MM.1S (cell line): ENCODE measurements at regions not wholly inside any gene's neighbourhood (a gene's known extent, or its start where the extent isn't known, plus 50 kb on each side); places are given as distances from the start of the nearest gene placed in this dataset.

Experiments used
- DNase-seq: peaks from one replicate; pipeline ENCODE4 v3.0.0-alpha.2; 2015
- H2AFZ ChIP-seq: fragments of 300-600 bp; sonication (generic); 2 replicates; pipeline ENCODE4 v1.6.0; 2016; ENCODE audit warnings: antibody characterized with exemption, low read length
- H3F3A ChIP-seq: fragments of 300-600 bp; sonication (generic); 2 replicates; pipeline ENCODE4 v1.6.1; 2016; ENCODE audit warnings: mild to moderate bottlenecking, antibody characterized with exemption, low read length, moderate library complexity, mixed read lengths; ENCODE audit not compliant: insufficient read depth
- H3K27ac ChIP-seq: fragments of 300-600 bp; sonication (generic); 2 replicates; pipeline ENCODE4 v1.5.1; 2016; ENCODE audit warnings: mild to moderate bottlenecking, low read length
- H3K27me3 ChIP-seq: fragments of 300-600 bp; sonication (generic); replicated peaks from 2 replicates; pipeline ENCODE4 v1.6.0; 2016; ENCODE audit warnings: low read length; ENCODE audit not compliant: insufficient read depth
- H3K36me3 ChIP-seq: fragments of 300-600 bp; sonication (generic); replicated peaks from 2 replicates; pipeline ENCODE4 v1.6.1; 2016; ENCODE audit warnings: mild to moderate bottlenecking, low read length, mixed read lengths; ENCODE audit not compliant: insufficient read depth
- H3K4me1 ChIP-seq: fragments of 300-600 bp; sonication (generic); 2 replicates; pipeline ENCODE4 v1.6.1; 2016; ENCODE audit warnings: low read length, mixed read lengths
- H3K4me2 ChIP-seq: fragments of 300-600 bp; sonication (generic); 2 replicates; pipeline ENCODE4 v1.6.0; 2016; ENCODE audit warnings: low read depth, low read length
- H3K4me3 ChIP-seq: fragments of 300-600 bp; sonication (generic); 2 replicates; pipeline ENCODE4 v1.5.1; 2016; ENCODE audit warnings: low read length, mixed read lengths
- H3K79me2 ChIP-seq: fragments of 300-600 bp; sonication (generic); 2 replicates; pipeline ENCODE4 v1.6.1; 2016; ENCODE audit warnings: mixed run types, low read length, mixed read lengths
- H3K9ac ChIP-seq: fragments of 300-600 bp; sonication (generic); 2 replicates; pipeline ENCODE4 v1.6.1; 2016; ENCODE audit warnings: low read length, mixed read lengths
- H3K9me2 ChIP-seq: fragments of 300-600 bp; sonication (generic); replicated peaks from 2 replicates; pipeline ENCODE4 v1.6.1; 2016; ENCODE audit warnings: mild to moderate bottlenecking, low read length, mixed read lengths; ENCODE audit not compliant: insufficient read depth
- H3K9me3 ChIP-seq: fragments of 300-600 bp; sonication (generic); replicated peaks from 2 replicates; pipeline ENCODE4 v1.6.1; 2016; ENCODE audit warnings: mild to moderate bottlenecking, low read length, mixed read lengths; ENCODE audit not compliant: insufficient read depth
- H4K20me1 ChIP-seq: fragments of 300-600 bp; sonication (generic); 2 replicates; pipeline ENCODE4 v1.6.1; 2016; ENCODE audit warnings: mild to moderate bottlenecking, low read length, moderate library complexity, mixed read lengths; ENCODE audit not compliant: insufficient read depth
- EZH2 ChIP-seq: fragments of 300-600 bp; sonication (generic); optimal IDR thresholded peaks from 2 replicates; pipeline ENCODE3; 2017; ENCODE audit warnings: low read depth, mild to moderate bottlenecking, antibody characterized with exemption, low read length, mixed read lengths
- EZH2phosphoT487 ChIP-seq: fragments of 300-600 bp; sonication (generic); IDR thresholded peaks from 2 replicates; pipeline ENCODE4 v1.6.1; 2018; ENCODE audit warnings: antibody characterized with exemption, low read length
- TF ChIP-seq, protein P1 (sequence below): fragments of 300-600 bp; sonication (generic); IDR thresholded peaks from 2 replicates; pipeline ENCODE4 v1.5.1; 2016; ENCODE audit warnings: antibody characterized with exemption, low read length, mixed read lengths

DNA sequence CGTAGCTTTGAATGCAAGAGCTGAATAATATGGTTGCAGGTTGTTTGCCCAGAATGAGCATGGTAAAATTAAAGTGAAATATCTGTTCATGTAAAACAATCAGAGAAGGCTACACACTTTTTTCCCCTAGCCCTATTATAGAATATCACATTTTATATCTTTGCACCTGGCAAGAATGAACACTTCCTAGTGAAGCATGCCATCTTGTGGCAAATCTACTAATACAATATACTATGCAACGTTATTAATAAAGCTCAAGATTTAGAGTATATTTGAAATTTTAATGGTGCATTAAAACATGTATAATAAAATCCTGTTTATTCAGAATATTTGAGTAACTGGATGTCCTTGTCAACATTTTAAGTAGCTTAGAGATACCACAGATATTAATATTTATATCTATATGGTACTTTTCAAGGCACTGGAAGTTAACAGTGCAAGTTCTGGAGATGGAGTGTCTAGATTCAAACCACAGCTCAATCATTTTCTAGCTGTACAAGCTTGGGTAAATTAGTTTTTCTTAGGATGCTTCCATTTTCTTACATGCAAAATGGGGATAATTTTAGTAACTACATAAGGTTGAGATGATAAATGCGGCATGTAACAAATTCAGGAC lies 643.1 kb upstream of the SEMA3D start:
- Histone ChIP-seq H3K27ac (no peak overlapping the region), H3K9me3 (no peaks in the 10 kb centered on the region), H3K4me2 (no peak overlapping the region), H4K20me1 (no peaks in the 10 kb centered on the region), H3K79me2 (no peaks in the 10 kb centered on the region), H3K27me3 (no peaks in the 10 kb centered on the region), H3K9me2 (no peaks in the 10 kb centered on the region), H3F3A (no peaks in the 10 kb centered on the region), H3K9ac (no peak overlapping the region), H2AFZ (no peak overlapping the region), H3K36me3 (no peaks in the 10 kb centered on the region), H3K4me1 (no peaks in the 10 kb centered on the region), H3K4me3 (no peak overlapping the region)
- no peak for TF ChIP-seq EZH2phosphoT487
- TF ChIP-seq, protein P1, sequence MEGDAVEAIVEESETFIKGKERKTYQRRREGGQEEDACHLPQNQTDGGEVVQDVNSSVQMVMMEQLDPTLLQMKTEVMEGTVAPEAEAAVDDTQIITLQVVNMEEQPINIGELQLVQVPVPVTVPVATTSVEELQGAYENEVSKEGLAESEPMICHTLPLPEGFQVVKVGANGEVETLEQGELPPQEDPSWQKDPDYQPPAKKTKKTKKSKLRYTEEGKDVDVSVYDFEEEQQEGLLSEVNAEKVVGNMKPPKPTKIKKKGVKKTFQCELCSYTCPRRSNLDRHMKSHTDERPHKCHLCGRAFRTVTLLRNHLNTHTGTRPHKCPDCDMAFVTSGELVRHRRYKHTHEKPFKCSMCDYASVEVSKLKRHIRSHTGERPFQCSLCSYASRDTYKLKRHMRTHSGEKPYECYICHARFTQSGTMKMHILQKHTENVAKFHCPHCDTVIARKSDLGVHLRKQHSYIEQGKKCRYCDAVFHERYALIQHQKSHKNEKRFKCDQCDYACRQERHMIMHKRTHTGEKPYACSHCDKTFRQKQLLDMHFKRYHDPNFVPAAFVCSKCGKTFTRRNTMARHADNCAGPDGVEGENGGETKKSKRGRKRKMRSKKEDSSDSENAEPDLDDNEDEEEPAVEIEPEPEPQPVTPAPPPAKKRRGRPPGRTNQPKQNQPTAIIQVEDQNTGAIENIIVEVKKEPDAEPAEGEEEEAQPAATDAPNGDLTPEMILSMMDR, result peak; percentile 33
- no peak for TF ChIP-seq EZH2
- DNase-seq, result peak; percentile 33

DNA sequence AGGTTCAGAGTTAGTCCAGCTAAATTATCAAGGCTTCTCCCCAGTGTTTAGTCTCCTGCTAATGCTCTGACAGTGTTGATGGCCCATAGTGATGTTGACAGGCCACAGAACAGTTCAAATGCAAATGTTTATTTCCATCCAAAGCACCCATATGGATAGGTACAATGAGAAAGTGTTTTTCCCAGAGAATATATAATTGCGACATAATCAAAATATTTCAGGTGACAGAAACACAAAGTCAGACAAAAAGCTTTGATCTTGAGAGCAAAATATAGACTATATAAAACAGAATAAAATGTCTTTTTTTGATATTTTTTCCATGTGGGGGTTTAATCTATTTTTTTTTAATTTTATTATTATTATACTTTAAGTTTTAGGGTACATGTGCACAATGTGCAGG lies 642.3 kb upstream of the SEMA3D start:
- H4K20me1 ChIP-seq, result no peaks in the 10 kb centered on the region
- H3K9me3 ChIP-seq, result no peaks in the 10 kb centered on the region
- no peaks in the 10 kb centered on the region for H3F3A ChIP-seq

DNA sequence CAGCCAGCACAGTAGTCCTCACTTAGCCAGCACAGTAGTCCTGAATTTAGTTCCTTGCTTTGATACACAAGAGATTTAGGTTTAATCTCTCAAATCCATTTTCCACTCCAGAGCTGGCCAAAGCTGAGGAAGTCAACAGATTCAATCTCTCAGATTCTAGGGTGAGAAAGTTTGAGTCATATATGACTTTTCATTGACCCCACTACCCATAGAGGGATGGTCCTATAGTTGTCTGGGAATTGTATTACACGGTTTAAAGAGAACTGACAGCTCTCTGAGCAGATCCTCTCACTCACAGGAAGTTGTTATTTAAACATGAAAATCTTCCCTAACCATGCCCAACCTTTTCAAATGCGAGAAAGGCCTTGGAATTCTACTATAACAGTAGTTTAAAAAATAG lies 641.8 kb upstream of the SEMA3D start:
- Histone ChIP-seq H2AFZ (no peak overlapping the region; the same call in 1 of the 2 replicates), H3K9me2 (no peaks in the 10 kb centered on the region), H3K27me3 (no peaks in the 10 kb centered on the region), H3K9me3 (no peaks in the 10 kb centered on the region), H3F3A (no peaks in the 10 kb centered on the region), H3K79me2 (no peaks in the 10 kb centered on the region), H3K9ac (no peak overlapping the region), H3K4me2 (no peak overlapping the region), H3K36me3 (no peaks in the 10 kb centered on the region), H3K27ac (no peak overlapping the region), H3K4me3 (no peak overlapping the region), H3K4me1 (no peaks in the 10 kb centered on the region), H4K20me1 (no peaks in the 10 kb centered on the region)
- no peak for DNase-seq
- TF ChIP-seq, protein P1, result no peak
- TF ChIP-seq EZH2phosphoT487, result no peak
- TF ChIP-seq EZH2, result no peak

More for the DNA sequence above, 642.3 kb upstream of the SEMA3D start:
- Histone ChIP-seq H3K4me3 (no peak overlapping the region), H3K9ac (no peak overlapping the region), H3K4me2 (no peak overlapping the region), H3K4me1 (no peaks in the 10 kb centered on the region), H2AFZ (no peak overlapping the region; the same call in 1 of the 2 replicates), H3K9me2 (no peaks in the 10 kb centered on the region), H3K79me2 (no peaks in the 10 kb centered on the region), H3K27ac (no peak overlapping the region), H3K36me3 (no peaks in the 10 kb centered on the region), H3K27me3 (no peaks in the 10 kb centered on the region)
- DNase-seq, result no peak
- TF ChIP-seq, protein P1, result no peak
- no peak for TF ChIP-seq EZH2
- TF ChIP-seq EZH2phosphoT487, result no peak
